HG03432 (cell line): ENCODE measurements at regions not wholly inside any gene's neighbourhood (a gene's known extent, or its start where the extent isn't known, plus 50 kb on each side); places are given as distances from the start of the nearest gene placed in this dataset.
A peak's percentile ranks its signal among the peaks of the same experiment; 100 is the strongest.
"Not testable (repeated sequence)": the region's sequence is repeated elsewhere in the genome, so short reads cannot be mapped to it uniquely, and the experiment has no call there.

ENCODE experiments used
- ATAC-seq: cut with Tn5 transposase; IDR thresholded peaks from one replicate; pipeline ENCODE4 v1.9.1; 2021; ENCODE audit warnings: mild to moderate bottlenecking, moderate library complexity; ENCODE audit not compliant: unreplicated experiment

DNA sequence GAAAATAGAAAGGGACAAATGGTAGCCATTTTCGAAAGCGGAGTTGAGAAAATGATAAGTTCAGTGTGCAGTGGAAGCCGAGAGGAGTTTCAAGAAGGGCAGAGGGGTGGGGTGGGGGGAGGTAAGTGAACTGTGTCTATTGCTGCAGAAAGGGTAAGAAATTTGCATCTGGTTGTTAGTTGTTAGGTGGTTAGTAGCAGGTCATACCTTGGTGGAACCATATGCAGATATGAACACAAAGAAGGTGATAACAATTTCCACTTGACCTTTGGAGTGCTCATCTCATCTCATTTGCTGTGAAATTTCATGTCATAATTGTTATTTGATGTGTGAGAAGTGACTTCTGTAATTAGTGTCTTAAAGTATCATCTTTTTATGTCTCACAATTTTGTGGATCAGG lies 288.2 kb downstream of the QKI start:
- no peak for ATAC-seq

DNA sequence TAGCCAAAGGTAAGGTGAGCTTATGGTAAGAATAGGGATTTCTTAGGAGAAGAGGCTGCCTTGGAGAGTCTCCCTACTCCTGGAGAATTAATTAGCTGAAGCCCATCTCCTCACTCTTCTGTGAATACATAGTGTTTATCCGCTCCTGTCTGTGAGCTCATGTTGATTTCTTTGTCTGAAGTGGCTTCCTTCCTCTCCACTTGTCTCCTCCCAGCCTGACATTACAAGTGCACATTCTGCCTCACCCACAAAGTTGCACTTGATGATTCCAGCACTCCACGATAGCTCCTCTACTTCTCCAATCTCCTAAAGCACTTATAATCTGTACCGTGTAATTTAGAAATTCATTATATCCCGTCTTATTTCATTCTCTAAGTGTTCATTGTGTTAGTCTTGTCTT lies 287.2 kb downstream of the QKI start:
- ATAC-seq = no peak

DNA sequence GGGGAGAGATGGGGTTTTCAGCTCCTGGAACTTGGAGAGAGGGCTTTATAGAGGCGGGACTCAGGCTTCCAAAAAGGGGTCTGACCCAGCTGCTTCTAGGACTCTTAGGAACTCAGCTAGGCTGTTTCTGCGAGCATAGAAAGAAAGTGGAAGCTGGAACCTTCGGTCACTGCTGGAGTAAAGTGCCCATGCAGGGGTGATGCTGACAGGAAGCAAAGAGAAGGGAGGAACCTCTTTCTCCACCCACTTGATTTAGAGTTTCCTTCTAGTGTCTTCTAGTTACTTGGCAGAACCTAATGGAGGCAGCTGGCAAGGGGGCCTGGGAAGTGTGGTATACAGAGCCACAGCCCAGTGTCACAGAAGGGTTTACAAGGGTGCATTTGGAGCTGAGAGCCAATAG lies 283.6 kb downstream of the QKI start:
- ATAC-seq = no peak

DNA sequence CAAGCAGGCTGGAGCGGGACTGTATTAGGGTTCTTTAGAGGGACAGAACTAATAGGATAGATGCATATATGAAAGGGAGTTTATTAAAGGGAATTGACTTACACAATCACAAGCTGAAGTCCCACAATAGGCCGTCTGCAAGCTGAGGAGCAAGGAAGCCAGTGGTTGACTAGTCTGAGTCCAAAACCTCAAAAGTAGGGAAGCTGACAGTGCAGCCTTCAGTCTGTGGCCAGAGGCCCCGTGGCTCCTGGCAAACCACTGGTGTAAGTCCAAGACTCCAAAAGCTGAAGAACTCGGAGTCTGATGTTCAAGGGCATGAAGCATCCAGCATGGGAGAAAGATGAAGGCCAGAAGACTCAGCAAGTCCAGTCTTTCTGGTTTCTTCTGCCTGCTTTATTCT lies 281.8 kb downstream of the QKI start:
- not testable (repeated sequence) for ATAC-seq

DNA sequence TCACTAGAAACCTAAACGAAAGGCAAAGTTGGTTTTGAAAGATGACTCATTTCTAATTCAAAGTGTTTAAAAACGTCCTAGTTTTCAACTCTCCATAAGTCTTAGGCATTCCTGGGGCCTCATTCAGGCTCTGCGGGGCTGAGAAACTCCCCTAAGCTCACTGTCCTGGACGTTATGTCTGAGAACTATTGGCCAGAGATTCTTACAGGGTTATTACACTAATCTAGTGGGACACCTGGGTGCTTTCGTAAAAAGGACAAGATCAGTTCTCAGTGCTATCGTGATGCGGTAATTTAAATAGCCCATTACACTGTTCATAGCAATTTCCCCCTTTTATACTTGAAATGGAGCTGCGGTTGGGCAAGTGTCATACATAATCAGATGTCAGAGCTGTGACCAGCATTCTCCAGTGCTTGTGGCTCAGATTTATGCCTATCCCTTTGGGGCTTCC lies 280.9 kb downstream of the QKI start:
- peak; percentile 48 for ATAC-seq

DNA sequence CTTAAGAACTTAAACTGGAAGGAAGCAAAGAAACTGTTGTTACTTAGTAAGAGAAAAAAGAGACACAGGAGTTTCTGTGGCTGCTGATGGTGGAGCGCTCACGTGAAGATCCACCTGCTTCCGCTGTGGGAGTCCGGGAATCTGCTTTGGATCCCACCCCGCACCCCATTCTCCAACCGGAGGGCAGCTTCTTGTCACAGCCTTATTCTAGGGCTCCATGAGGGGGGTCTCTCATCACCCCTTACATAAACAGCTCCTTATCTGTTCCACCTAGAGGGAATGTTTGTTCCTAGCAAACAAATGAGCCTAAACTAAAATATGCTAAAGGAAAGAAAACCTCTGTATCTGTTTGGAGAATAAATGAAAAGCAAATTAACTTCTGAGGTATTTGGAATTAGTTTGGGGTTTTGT lies 280.5 kb downstream of the QKI start:
- ATAC-seq = no peak

DNA sequence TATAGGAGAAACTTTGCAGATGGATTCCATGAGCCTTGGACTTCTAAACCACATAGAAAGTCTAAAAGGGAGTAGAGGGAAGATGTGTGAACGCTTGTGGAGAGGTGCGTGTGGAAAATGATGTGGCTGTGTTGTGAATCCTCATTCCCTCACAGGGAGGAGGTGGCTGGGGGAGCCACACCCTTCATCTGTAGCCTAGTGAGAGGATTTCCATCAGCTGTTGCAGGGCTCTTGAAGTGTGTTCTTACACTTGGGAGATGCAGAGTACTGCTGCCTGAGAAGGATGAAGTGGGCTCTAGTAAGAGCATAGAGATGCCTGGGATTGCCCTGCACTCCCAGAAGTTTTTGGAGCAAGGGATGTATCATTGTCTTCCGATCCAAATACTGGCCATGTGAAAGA lies 279.6 kb downstream of the QKI start:
- ATAC-seq = no peak

DNA sequence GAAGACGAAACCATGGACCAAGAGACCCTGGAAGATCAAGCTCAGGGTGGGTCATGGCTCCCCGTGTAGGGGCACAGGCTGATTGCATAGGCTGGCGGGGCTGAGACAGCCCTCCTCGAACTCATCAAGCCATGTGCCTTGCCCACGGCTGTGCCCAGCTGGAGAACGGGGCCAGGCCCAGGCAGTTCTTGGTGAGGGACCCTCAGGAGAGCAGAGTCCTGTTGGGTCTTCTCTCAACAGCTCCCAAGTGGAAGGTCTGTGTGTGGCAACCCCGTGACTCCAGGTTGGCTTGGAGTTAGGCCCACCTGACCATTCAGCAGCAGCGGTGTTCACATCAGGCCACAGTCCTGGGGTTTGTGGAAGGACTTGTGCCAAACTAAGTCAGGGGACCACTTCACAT lies 276.5 kb downstream of the QKI start:
- no peak for ATAC-seq

DNA sequence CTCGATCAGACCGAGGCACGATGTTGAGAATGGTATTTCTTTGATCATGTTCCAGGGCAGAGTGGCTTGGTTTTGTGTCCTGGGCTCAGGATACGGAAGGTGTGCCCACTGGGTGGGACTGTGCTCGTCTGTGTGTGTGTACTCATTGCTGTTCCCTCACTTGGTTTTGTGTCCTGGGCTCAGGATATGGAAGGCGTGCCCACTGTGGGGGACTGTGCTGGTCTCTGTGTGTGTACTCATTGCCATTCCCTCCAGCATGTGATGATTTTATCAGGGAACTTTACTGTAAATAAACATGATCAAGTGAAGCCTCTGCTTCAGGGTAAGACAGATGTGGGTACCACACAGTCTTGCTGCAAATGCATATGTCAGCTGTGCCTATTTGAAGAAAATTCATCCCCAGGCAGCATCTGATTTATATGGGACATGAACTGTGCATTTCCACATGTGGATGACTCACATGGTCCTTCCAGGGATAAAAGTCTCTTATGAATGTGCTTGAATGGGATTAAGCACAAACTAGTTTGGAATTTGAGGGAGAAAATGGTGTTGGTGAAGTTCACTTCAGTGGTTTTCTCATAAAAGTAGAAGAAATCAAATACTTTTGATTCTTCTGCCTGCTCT lies 274.3 kb downstream of the QKI start:
- ATAC-seq = no peak

DNA sequence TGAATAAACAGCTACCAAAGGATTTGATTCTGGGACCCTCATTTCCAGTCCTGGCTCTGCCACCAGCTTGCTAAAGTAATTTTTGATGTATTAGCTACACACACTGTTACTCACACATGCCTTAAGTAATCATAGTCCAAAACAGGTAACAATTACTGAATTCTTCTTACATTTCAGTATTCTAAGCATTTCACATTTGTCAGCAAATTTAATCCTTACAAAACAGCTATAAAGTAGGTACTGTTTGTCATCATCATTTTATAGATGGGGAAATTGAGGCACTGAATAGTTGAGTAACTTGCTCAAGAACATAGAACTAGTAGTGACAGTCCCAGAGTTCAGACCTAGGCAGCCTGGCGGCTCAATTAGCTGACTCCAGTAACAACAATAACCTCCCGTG lies 272.6 kb downstream of the QKI start:
- no peak for ATAC-seq

DNA sequence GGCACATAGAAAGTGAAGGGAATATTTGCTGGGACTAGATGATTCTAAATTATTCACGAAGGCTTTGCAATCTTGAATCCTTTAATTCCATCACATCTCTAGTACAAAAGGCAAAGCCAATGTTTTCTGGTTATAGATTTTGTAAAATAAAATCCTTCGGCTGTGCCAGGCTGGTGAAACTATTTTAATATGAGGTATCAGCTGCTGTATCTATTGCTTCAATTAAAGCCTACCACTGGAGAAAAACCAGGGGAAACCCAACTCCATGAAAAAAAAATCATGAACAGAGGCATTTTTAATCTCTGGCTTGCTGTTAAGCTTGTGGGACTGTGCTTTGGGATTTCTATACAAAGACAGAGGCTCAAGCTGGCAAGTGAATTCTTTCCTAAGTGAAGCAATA lies 271.8 kb downstream of the QKI start:
- no peak for ATAC-seq

DNA sequence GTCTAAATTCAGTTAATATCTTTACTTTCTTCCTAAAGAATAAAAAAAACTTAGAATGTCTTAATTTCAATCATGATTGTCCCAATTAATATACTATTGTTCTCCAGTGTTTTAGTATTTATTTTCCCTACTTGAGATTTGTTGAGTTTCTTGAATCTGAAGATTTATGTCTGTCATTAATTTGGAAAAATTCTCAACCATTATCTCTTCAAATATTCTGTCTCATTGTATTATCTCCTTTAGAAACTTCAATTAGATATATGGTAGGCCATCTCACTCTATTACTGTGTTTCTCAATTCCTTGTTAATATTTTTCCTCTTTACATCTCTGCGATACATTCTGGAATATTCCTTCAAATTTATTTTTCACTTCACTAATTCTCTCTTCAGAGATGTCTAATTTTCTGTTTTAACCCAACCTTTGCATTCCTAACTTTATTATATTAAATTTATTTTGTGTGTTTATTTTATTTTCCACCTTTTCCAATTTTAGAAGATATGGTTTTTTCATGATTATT lies 268.6 kb downstream of the QKI start:
- no peak for ATAC-seq

DNA sequence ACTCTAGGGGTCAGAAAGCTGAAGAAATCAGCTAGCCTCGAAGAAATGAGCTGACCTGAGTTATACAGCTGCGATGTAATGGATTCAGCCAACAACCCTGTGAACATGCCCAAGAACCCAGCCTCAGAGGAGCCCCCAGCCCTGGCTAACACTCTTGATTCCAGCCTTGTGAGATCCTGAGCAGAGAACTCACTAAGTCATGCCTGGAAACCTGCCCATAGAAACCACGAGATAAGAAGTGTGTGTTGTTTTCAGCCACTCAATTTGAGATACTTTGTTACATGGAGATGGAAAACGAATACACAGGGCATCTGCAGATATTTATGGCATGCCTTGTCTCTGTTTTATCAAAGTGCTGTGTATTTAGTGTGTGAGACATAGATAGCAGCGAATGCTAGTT lies 265.2 kb downstream of the QKI start:
- no peak for ATAC-seq

DNA sequence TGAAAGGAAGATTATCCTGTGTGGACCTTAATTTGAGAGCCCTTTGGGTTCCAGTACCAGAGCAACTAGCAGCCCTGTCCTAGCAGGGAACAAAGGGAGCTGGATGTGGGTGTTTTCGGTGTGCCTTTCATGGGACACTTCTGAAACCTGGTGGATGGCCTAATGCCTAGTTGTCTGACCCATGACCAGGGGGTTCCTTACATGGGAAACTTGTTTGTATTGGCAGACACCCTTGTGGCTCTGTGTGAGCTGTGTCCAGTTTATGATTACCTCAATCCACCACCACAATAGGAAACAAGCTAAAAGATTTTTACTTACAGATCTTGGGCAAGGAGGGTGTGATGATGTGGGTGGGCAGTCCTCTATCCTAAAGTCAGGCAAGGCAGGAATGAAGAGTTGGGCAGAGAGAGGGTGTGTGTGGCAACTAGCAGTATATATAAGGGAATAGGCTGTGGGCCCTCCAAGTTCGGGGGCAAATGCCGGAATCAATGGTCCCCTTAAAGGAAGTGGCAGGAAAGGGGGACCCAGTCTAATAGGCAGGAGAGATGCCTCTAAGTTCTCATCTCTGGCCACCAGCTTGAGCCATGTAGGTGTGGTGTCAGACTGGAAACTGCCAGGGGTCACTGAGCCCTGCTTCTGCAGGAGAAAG lies 264.6 kb downstream of the QKI start:
- no peak for ATAC-seq

DNA sequence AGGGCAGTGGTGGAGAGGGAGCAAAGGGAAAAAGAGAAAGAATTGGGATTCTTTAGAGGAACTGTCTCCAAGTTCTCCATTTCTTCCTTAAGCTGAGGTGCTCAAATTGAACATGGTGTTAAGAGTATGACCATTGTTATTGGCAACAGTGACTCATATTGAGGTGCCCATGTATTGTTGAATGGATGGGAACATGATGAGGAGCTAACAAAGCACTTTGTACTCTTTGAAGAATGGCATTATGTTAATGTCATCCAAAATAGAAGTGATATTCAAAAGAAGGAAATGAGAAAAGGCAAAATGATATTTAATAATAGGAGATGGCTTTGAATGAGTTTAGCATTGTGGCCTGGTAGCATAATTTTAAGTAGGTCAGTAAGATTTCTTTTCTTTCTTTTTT lies 261.1 kb downstream of the QKI start:
- no peak for ATAC-seq

DNA sequence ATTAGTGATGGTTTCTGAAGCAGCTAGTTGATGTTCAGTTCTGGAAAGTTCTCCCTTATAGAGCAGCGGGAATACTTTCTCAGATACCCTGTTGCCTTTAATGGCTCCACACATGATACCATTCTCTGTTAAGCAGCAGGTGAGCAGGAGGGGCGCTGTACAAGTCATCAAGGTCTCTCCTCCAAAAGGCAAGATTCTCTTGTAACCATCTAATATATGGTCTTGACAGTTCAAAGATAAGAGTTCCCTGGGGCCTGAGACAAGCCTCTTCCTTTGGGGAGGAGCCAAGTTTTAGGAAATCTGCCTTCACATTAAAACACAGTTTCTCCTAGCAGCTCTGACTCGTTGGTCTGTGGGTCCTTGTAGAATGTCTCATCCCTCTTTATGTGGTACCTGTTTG lies 258.2 kb downstream of the QKI start:
- ATAC-seq = no peak

DNA sequence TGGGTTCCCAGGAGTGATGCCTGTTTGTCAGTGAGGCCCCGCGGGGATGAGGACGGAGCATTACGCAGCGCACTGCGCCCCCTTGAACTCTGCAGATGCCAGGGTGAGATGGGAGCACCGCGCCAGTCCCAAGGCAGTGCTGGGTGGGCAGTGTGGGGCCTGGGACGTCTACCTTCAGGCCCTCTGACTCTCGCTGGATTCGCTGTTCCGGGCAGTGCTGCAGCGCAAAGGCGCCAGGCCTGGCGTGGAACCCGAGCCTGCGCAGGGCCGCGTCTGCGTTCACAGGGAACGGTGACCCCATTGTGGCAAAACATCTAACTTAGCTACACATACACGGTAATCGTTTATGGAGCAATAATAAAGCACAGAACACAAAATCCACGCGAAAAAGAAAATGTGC lies 257.3 kb downstream of the QKI start:
- no peak for ATAC-seq

DNA sequence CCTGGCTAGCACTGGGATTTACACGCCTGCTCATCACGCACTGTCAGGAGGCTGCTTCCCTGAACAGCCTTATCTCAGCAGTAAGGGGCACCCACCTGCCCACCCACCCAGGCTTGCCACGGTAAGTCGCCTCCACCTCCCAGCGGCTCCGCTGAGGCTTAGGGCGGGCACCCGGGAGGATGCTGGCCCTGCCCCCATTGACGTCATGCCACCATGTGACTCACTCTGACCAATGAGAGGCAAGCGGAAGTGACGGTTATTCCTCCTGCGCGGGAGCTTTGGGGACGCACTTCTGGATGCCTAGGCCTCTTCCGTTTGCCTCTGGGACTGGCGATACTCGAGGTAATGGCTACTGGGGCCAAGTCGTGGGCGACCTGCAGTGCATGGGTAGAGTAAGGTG lies 256.8 kb downstream of the QKI start:
- ATAC-seq = no peak

DNA sequence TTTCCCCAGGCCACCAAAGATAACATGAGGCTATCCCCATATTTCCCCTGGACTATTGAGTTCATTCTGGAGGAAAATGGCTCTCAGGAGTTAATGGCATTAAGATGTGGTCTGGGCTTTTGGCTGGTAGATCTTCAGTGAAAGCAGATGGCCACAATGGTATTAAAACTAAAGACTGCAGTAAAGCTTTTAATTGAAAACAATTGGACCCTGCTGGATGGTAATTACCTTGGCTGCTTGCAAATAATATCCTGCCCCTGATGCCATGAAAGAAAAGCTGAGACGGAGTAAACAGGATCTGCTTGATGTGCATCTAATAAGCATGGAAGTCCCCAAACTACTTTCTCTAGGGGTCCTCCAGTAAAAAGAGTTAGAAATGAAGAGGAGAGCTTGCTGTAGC lies 255.8 kb downstream of the QKI start:
- no peak for ATAC-seq

DNA sequence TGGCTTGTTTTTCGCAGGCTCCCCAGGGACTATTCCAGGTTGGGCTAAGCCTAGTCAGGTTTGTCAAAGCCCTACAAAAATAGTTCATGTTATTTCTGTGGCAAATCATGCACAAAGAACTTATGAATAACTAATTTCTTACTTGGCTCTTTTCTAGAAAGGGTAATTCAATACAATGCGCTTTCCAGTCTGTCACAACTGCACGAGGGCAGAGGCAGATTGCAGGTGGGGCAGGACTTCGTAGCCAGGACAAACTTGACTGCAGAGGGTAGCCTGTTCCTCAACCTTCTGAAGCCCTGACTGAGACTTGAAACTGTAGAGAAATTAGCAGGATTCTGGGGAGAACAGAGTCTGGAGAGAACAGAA lies 253.5 kb downstream of the QKI start:
- peak; percentile 66 for ATAC-seq

DNA sequence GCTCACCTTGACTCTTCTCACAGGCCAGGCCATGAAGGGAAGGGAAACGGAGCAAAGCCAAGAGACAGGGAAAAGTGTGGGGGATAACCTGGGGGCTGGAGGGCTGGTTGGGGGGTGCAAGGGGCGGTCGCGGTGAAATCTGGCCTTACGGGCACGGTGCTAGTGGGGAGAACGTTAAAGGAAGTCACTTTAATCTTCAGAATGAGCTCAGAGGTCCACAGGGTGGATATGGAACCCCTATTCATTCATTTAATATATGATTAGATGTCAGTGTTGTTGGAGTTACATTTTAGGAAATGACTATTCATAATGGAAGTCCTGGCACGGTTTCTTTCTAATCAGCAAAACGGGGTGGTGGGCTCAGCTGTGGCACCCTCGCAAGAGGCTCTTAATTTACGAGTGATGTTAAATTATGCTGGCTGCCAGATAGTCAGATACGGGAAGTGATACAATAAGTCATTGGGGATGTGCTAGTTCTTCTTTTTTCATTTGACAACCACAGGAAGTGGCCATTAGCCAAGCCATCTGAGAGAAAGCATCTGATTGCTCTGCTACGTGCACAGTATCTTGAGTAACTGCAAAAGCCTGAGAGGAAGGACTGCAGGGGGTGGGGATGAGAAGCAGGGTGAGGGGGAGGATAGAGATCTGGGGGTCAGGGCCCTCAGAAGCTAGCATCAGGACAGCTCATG lies 253.0 kb downstream of the QKI start:
- ATAC-seq = peak; percentile 97

DNA sequence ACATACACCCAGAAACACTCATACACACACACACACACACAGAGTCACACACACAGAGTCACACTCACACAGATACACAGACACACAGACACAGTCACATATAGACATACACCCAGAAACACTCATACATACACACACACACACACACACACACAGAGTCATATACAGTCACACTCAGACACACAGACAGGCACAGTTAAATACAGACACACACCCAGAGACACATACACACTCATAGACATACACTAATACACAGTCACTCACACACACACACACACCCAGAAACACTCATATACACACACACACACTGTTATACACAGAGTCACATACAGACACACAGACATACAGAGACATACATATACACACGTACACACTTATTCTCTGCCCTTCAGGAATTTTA lies 250.9 kb downstream of the QKI start:
- ATAC-seq = no peak
